GM18508 (cell line): ENCODE measurements at regions not wholly inside any gene's neighbourhood (a gene's known extent, or its start where the extent isn't known, plus 50 kb on each side); places are given as distances from the start of the nearest gene placed in this dataset.

ENCODE experiments used
- ATAC-seq: cut with Tn5 transposase; IDR thresholded peaks from one replicate; pipeline ENCODE4 v1.9.1; 2021; ENCODE audit warnings: moderate number of reproducible peaks; ENCODE audit not compliant: insufficient read depth, unreplicated experiment

DNA sequence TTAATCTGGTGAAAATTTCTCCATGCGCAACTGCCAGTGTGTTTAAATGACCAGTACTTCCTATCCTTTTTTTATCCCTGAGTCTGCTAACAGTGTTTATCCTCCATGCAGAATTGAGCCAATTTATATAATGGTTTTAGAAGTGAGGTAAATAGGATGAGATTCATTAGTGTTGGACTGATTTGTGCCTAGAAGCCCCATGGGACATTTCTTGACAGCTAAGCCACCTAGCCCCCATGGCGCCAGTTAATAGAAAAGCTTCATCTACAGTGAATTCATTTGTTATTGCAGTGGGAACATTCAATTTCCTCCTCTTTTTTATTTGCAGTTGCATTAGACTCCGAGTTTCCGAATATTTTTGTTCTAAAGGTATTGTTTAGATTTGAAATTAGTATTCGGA is 175.6 kb downstream of the ARL6IP6 start:
- no peak for ATAC-seq

DNA sequence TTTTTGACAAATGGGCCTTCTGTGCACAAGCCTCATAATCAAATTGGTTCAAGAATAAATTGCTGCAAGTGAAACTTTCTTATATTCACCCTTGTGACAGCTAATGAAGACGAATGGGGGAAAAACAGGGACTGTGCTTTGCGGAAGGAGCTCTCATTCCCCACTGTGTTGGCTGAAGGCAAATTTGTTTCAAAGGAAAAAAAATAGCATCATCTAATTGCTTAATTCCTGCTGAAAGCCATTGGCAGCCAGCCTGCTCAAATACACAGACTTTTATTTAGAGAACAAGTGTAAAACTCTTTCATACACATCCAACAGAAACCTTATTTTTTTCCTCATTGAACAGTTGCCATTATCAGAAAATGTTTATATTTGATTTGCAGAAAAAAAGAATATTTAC is 172.3 kb downstream of the ARL6IP6 start:
- ATAC-seq = no peak

GRCh38 chr2:152883951-152884487 is 165.6 kb downstream of the ARL6IP6 start:
- ATAC-seq = no peak

DNA sequence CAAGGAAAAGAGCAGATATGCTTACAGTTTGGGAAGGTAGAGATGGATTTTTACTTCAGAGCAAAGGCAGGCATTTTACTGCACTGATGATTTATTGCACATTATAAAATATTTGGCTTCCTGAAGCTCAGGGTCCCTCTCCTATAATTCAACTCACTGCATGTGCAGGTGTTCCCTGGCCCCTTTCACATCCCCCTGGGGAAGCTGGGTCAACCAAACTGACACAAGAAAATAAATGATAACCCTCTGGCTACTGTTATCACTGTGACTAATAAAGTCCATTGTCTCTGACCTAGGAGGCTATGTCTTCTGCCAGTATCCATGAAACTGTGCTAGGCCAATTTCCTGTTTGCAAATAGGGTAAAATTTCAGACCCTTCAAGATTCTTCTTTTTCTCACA is 163.1 kb downstream of the ARL6IP6 start:
- no peak for ATAC-seq

GRCh38 chr2:152879275-152879674 is 160.9 kb downstream of the ARL6IP6 start:
- ATAC-seq = no peak

DNA sequence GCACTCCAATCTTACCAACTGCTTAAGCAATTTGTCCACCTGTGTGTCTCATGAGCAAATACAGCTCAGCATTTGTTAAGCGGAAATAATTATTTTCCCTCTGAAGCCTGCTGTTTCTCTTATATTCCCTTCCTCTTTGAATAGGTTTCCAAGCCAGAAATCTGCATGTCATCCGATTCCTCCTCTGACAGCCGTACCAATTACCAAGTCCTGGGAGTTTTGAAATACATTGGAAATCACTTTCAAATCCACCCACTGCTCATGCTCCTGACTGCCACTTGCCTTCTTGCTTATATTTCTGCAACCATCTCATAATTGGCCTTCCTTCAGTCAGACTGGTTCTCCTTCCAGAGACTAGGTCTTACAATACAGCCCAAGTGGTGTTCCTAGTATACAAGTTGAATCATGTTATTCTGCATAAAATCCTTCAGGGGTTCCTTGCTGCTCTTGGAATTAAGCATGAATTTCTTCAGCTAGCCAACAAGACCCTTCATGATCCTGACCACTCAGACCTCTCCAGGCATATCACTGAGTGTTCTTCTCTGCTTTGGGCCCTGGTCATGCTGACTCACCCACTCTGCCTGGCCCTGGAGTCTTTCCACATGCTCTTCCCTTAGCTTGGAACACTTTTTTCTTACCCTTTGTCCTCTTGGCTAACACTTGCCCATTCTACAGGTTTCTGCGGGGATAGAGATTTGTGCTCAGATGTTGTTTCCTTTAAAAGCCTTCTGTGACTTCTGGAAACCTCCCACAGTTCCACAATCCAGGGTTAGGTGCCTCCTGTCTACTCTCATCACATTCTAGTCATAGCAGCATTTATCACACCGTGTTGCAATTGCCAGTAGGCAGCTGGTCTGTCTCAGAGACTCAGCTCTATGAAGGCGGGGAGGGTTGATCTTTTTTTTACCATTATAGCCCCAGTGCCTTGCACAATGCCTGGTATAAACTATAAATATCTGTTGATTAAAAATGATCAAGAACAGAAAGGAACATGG is 157.6 kb downstream of the ARL6IP6 start:
- no peak for ATAC-seq

GRCh38 chr2:152874955-152875354 is 156.5 kb downstream of the ARL6IP6 start:
- no peak for ATAC-seq

GRCh38 chr2:152870239-152870638 is 151.8 kb downstream of the ARL6IP6 start:
- ATAC-seq = no peak

GRCh38 chr2:152867397-152867796 is 149.0 kb downstream of the ARL6IP6 start:
- no peak for ATAC-seq

DNA sequence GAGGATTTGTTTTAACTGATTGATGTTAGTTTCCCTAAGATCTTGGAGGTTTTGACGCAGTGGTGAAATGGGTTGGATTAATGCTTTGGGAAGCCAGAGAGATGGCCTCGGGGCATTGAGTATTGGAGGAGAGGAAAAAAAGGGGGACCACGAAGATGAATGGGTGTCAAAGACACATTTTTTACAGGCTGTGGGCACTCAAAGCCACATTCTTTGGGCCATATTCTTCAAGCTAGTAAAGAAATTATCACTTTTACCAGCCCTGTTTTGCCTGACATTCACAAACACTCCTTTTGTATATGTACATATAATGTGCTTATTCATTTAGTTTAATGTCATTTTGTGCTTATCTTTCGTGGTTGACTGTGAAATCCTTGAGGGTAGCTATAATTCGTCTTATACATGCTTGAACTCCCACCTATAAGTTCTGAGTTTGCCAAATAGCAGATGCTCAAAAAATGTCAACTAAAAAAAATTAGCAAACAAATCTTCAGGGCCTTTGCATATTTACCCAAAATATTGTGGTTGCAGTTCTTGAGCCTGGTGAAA is 146.3 kb downstream of the ARL6IP6 start:
- no peak for ATAC-seq

DNA sequence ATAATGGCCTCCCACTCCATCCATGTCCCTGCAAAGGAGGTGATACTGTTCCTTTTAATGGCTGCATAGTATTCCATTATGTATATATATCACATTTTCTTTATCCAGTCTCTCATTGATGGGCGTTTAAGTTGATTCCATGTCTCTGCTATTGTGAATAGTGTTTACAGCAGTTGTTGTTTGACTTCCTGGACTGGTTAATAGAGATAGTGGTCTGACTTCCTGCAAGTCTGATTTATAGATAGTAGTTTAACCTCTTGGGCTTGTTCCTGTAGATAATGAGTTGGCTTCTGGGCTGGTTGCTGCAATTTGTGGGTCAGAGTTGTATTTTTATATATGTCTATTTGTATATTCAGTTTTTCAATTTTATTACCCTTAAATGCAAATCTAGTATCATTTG is 145.4 kb downstream of the ARL6IP6 start:
- no peak for ATAC-seq

DNA sequence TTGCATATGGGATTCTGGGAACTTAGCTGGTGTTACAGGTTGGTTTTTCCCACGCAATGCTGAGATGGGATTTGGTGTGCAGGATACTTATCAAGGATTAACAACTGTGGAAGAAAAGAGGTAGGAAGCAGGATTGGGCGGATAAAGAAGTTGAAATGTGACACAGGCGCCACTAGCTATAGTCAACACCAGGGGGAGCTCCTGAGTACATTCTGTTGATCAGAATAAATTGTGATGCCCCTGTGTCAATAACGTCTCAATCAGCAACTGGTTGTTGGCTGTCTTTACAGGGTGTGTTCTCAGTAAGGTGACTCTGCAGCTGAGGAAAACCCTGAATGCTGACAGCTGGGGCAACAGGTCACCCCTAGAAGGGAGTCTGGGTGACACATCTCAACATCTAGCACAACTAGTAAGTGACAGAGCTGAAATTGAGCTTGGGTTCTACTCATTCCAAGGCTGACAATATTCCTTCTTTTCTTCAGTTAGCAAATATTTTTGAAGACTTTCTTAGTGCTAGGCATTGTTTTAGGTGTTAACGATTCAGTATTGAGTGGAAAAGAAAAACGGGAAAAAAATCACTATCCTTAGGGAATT is 143.0 kb downstream of the ARL6IP6 start:
- no peak for ATAC-seq

GRCh38 chr2:152858594-152859265 is 140.3 kb downstream of the ARL6IP6 start:
- no peak for ATAC-seq

- no peak for ATAC-seq
These were observed 128.5 kb downstream of the ARL6IP6 start for GRCh38 chr2:152846697-152847470.

GRCh38 chr2:152835674-152836073 is 117.3 kb downstream of the ARL6IP6 start:
- ATAC-seq = no peak

- no peak for ATAC-seq
These were observed 109.5 kb downstream of the ARL6IP6 start for GRCh38 chr2:152827944-152828343.

GRCh38 chr2:152826581-152827279 is 108.3 kb downstream of the ARL6IP6 start:
- no peak for ATAC-seq

DNA sequence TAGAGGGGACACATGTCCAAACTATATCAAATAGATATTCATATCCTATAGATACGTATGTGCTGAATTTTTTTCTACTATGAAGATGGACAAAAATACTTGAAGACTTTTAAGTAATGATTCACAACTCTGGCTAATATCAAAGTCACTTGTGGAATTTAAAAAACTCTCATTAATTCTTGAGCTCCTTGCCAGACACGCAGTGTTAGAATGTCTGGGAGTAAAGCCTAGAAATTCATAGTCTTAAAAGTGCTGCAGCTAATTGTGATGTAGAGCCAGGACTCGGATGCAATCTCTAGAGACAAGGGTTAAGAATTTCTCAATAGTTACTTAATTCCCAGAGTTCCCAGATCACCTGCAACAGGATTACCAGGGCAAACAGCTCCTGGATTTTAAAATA is 107.4 kb downstream of the ARL6IP6 start:
- no peak for ATAC-seq

DNA sequence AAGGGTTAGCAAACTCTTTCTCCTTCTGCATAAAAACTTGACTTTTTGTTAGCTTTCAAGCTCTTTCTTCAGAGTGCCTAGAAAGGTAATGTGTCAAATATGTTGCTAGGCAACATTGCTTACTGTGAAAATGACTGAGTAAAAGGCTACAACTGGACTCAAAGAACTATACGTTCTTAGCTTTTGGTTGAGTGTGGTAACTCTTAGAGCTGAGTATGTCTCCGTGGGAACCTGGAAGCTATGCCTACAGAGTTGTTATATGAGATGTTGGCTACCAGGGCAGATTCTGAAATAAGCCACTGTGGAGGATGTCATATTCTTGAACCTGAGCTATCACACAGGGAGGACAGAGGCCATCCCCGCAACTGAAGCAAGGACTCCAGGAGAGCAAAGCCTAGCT is 105.5 kb downstream of the ARL6IP6 start:
- no peak for ATAC-seq
